ENCODE measurements at regions not wholly inside any gene's neighbourhood (a gene's known extent, or its start where the extent isn't known, plus 50 kb on each side); places are given as distances from the start of the nearest gene placed in this dataset.

DNA sequence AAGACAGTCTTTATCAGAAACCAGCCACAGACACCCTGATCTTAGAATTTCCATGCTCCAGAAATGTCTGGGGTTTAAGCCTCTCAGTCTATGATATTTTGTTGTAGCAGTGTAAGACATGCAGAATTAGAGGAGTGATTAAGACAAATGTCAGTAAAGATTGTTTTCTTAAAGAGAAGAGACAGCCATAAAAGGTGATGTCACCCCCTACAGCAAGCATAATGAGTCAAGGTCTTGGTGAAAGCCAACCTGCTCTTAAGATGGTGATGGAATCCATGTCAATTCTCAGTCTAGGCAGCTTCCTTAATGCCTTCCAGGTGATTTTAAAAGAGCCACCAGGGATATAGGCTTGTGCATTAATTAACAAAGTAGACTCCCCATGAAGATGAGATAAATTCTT lies 849.9 kb upstream of the EPHA7 start:
- TF ChIP-seq, protein P1, sequence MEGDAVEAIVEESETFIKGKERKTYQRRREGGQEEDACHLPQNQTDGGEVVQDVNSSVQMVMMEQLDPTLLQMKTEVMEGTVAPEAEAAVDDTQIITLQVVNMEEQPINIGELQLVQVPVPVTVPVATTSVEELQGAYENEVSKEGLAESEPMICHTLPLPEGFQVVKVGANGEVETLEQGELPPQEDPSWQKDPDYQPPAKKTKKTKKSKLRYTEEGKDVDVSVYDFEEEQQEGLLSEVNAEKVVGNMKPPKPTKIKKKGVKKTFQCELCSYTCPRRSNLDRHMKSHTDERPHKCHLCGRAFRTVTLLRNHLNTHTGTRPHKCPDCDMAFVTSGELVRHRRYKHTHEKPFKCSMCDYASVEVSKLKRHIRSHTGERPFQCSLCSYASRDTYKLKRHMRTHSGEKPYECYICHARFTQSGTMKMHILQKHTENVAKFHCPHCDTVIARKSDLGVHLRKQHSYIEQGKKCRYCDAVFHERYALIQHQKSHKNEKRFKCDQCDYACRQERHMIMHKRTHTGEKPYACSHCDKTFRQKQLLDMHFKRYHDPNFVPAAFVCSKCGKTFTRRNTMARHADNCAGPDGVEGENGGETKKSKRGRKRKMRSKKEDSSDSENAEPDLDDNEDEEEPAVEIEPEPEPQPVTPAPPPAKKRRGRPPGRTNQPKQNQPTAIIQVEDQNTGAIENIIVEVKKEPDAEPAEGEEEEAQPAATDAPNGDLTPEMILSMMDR (IDR thresholded peaks at IDR 0.05) = no peak
- no peak for TF ChIP-seq POLR2A (IDR thresholded peaks at IDR 0.05)
- no peak for DNase-seq
- no peaks in the 10 kb centered on the region for H3K9me3 ChIP-seq
- no peaks in the 10 kb centered on the region for H3K4me1 ChIP-seq
- H3K36me3 ChIP-seq = no peaks in the 10 kb centered on the region
- H3K27me3 ChIP-seq = no peaks in the 10 kb centered on the region
- no peak overlapping the region for H3K4me3 ChIP-seq
- H3K27ac ChIP-seq = no peak overlapping the region

DNA sequence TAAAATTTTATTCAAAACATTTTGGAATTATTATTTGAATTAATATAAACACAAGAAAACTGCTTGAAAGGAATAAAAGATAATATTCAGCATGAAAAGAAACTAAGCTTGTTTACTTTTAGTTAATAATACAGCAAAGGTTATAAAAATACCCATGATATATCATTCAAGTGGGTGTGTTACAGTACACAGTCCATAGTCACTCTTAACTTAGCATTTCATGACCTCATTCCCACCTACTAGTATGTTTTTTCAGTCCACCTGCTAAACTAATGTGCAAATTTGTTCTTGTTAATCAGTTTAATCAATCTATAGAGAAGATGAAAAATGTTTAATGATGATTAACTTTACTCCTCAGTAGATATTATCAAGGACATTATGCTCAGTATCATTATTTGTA lies 841.4 kb upstream of the EPHA7 start:
- Histone ChIP-seq H3K4me3 (no peak overlapping the region), H3K27ac (peak overlapping the region in 2 of 4 donors; percentile 28 to 42), H3K4me1 (no peaks in the 10 kb centered on the region), H3K36me3 (no peaks in the 10 kb centered on the region), H3K9me3 (no peaks in the 10 kb centered on the region), H3K27me3 (no peaks in the 10 kb centered on the region)
- no peak for TF ChIP-seq POLR2A (IDR thresholded peaks at IDR 0.05)
- TF ChIP-seq, protein P1 (IDR thresholded peaks at IDR 0.05) = no peak
- DNase-seq = no peak

DNA sequence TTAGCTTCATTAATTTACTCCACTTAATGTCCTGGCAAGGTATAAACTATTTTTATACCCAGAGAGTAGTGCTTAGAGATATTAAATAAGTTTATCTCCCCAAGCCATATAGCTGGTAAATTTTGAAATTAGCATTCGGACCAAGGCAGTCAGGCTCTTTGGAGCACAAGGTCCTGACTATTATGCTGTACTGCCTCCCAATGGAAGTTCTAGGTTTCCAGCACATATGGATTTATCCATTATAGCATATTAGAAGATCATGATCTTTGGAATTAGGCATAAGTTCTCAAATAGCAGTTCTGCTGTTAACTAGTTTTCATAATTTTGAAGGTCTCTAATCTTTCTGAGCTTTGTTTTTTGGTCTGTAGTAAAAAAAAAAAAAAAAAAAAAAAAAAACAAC lies 835.3 kb upstream of the EPHA7 start:
- TF ChIP-seq, protein P1 (IDR thresholded peaks at IDR 0.05) = peak in 4 of 6 experiments; percentile 9 to 61 (median 52)
- TF ChIP-seq POLR2A (IDR thresholded peaks at IDR 0.05) = no peak
- Histone ChIP-seq H3K36me3 (no peaks in the 10 kb centered on the region), H3K27me3 (no peaks in the 10 kb centered on the region), H3K4me1 (no peaks in the 10 kb centered on the region), H3K27ac (no peak overlapping the region), H3K4me3 (no peak overlapping the region), H3K9me3 (no peaks in the 10 kb centered on the region)
- DNase-seq = no peak

DNA sequence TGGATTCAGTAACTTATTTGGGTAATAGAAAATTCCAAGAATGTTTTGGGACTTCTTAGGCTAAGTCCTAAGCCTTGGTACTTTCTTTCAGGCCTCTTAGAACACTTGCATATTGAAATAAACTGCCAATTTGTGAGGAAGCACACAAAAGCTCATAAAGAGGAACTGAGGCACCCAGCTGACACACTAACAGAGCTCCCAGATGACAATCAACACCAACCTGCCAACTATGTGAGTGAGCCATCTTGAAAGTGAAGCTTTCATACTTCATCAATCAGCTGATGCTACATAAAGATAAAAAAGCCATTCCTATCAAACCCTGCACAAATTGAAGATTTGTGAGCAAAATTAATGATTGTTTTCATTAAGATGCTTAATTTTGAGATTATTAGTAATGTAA lies 832.5 kb upstream of the EPHA7 start:
- DNase-seq = no peak
- no peaks in the 10 kb centered on the region for H3K36me3 ChIP-seq
- H3K27ac ChIP-seq = no peak overlapping the region
- TF ChIP-seq, protein P1 (IDR thresholded peaks at IDR 0.05) = no peak
- no peak for TF ChIP-seq POLR2A (IDR thresholded peaks at IDR 0.05)
- H3K9me3 ChIP-seq = no peaks in the 10 kb centered on the region
- H3K27me3 ChIP-seq = no peaks in the 10 kb centered on the region
- H3K4me3 ChIP-seq = no peak overlapping the region
- H3K4me1 ChIP-seq = no peaks in the 10 kb centered on the region

DNA sequence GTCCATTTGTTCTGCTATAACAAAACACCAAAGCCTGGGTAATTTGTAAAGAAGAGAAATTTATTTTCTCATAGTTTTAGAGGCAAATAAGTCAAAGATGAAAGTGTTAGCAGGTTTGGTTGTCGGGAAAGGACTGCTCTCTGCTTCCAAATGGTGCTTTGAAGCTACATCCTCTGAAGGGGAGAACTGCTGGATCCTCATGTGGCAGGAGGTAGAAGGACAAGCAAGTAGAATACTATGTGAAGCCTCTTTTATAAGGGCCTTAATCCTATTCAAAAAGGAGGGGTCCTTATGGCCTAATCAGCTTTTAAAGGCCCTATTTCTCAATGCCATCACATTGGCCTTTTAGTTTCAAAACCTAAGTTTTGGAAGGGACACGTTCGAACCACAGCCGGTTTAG lies 826.0 kb upstream of the EPHA7 start:
- H3K27ac ChIP-seq = no peak overlapping the region
- no peak overlapping the region for H3K4me3 ChIP-seq
- no peaks in the 10 kb centered on the region for H3K36me3 ChIP-seq
- H3K4me1 ChIP-seq = no peaks in the 10 kb centered on the region
- no peaks in the 10 kb centered on the region for H3K9me3 ChIP-seq
- no peaks in the 10 kb centered on the region for H3K27me3 ChIP-seq
- no peak for DNase-seq
- TF ChIP-seq, protein P1 (IDR thresholded peaks at IDR 0.05) = no peak
- no peak for TF ChIP-seq POLR2A (IDR thresholded peaks at IDR 0.05)

DNA sequence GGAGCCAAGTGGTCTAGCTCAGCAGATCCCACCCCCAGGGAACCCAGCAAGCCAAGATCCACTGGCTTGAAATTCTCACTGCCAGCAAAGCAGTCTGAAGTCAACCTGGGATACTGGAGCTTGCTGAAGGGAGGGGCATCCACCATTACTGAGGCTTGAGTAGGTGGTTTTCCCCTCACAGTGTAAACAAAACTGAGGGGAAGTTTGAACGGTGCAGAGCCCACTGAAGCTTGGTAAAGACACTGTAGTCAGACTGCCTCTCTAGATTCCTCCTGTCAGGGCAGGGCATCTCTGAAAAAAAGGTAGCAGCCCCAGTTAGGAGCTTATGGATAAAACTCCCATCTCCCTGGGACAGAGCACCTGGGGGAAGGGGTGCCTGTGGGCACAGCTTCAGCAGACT lies 819.5 kb upstream of the EPHA7 start:
- H3K4me1 ChIP-seq = no peaks in the 10 kb centered on the region
- TF ChIP-seq, protein P1 (IDR thresholded peaks at IDR 0.05) = no peak
- no peak for TF ChIP-seq POLR2A (IDR thresholded peaks at IDR 0.05)
- no peak overlapping the region for H3K27ac ChIP-seq
- H3K9me3 ChIP-seq = no peaks in the 10 kb centered on the region
- no peak for DNase-seq
- H3K36me3 ChIP-seq = no peaks in the 10 kb centered on the region
- no peak overlapping the region for H3K4me3 ChIP-seq
- H3K27me3 ChIP-seq = no peaks in the 10 kb centered on the region
